WTC11 (cell line): ENCODE measurements at regions not wholly inside any gene's neighbourhood (a gene's known extent, or its start where the extent isn't known, plus 50 kb on each side); places are given as distances from the start of the nearest gene placed in this dataset.
"Not testable (repeated sequence)": the region's sequence is repeated elsewhere in the genome, so short reads cannot be mapped to it uniquely, and the experiment has no call there.

Experiments
- ATAC-seq: fragments of 200-7000 bp; cut with Tn5 transposase; 2 replicates; pipeline ENCODE4 v1.10.0; 2021; ENCODE audit warnings: mild to moderate bottlenecking, moderate library complexity
- CTCF ChIA-PET: fragments of 300-600 bp; sonication (Branson Sonifier 250); formaldehyde crosslinking; loops from one replicate; lab custom pipeline; 2021; ENCODE audit warnings: antibody characterized with exemption; lab: Charles Lee
- POLR2A ChIA-PET: fragments of 350-600 bp; sonication (Branson Sonifier 250); formaldehyde crosslinking; loops from one replicate; lab custom pipeline; 2021; ENCODE audit warnings: antibody characterized with exemption; lab: Charles Lee
- DNase-seq: peaks from one replicate; pipeline ENCODE4 v3.0.0; 2021; ENCODE audit warnings: low spot score
- H3K27ac Mint-ChIP-seq: 2 replicates; pipeline ENCODE4 v1.8.0; 2021; ENCODE audit warnings: mixed read lengths
- H3K27me3 Mint-ChIP-seq: 2 replicates; pipeline ENCODE4 v1.8.0; 2021; ENCODE audit warnings: low read depth, mild to moderate bottlenecking, moderate library complexity, mixed read lengths
- H3K36me3 Mint-ChIP-seq: 2 replicates; pipeline ENCODE4 v1.8.0; 2021; ENCODE audit warnings: mixed read lengths
- H3K4me1 Mint-ChIP-seq: 2 replicates; pipeline ENCODE4 v1.8.0; 2022; ENCODE audit warnings: mixed read lengths
- H3K4me3 Mint-ChIP-seq: 2 replicates; pipeline ENCODE4 v1.8.0; 2021; ENCODE audit warnings: mild to moderate bottlenecking, moderate library complexity, mixed read lengths
- H3K9me3 Mint-ChIP-seq: 2 replicates; pipeline ENCODE4 v1.8.0; 2021; ENCODE audit warnings: mixed read lengths
- ATF2 ChIP-seq: sonication (generic); formaldehyde crosslinking; IDR thresholded peaks from 2 replicates; pipeline ENCODE4 v1.8.1; 2022; ENCODE audit warnings: low read depth, missing genetic modification reagents, borderline replicate concordance
- CDX4 ChIP-seq: fragments of 250-450 bp; sonication (Bioruptor Pico); IDR thresholded peaks from 2 replicates; pipeline ENCODE4 v1.9.0; 2021; ENCODE audit warnings: moderate library complexity, mild to moderate bottlenecking, inconsistent platforms, borderline replicate concordance
- CREB1 ChIP-seq: sonication (generic); formaldehyde crosslinking; IDR thresholded peaks from 2 replicates; pipeline ENCODE4 v1.8.0; 2023; ENCODE audit warnings: mild to moderate bottlenecking, missing genetic modification reagents
- E2F4 ChIP-seq: sonication (generic); formaldehyde crosslinking; IDR thresholded peaks from 2 replicates; pipeline ENCODE4 v1.8.1; 2022; ENCODE audit warnings: low read depth, mild to moderate bottlenecking, moderate library complexity, missing genetic modification reagents, borderline replicate concordance
- ETV6 ChIP-seq: sonication (generic); formaldehyde crosslinking; IDR thresholded peaks from 2 replicates; pipeline ENCODE4 v1.8.1; 2022; ENCODE audit warnings: mild to moderate bottlenecking, missing genetic modification reagents
- FOXJ3 ChIP-seq: sonication (generic); formaldehyde crosslinking; IDR thresholded peaks from 2 replicates; pipeline ENCODE4 v1.9.0; 2021; ENCODE audit warnings: missing genetic modification reagents, mild to moderate bottlenecking, borderline replicate concordance
- FOXK1 ChIP-seq: sonication (generic); formaldehyde crosslinking; IDR thresholded peaks from 2 replicates; pipeline ENCODE4 v1.8.0; 2022; ENCODE audit warnings: mild to moderate bottlenecking, moderate library complexity, missing genetic modification reagents
- FOXP1 ChIP-seq: sonication (generic); formaldehyde crosslinking; IDR thresholded peaks from 2 replicates; pipeline ENCODE4 v1.8.0; 2022; ENCODE audit warnings: missing genetic modification reagents, mild to moderate bottlenecking, moderate library complexity, borderline replicate concordance
- FOXP4 ChIP-seq: sonication (generic); formaldehyde crosslinking; IDR thresholded peaks from 2 replicates; pipeline ENCODE4 v1.8.0; 2022; ENCODE audit warnings: mild to moderate bottlenecking, missing genetic modification reagents
- GRHL2 ChIP-seq: fragments of 250-450 bp; sonication (Bioruptor Pico); IDR thresholded peaks from 2 replicates; pipeline ENCODE4 v1.8.0; 2022; ENCODE audit warnings: mild to moderate bottlenecking, moderate library complexity; ENCODE audit not compliant: insufficient replicate concordance, severe bottlenecking
- MAX ChIP-seq: sonication (generic); formaldehyde crosslinking; IDR thresholded peaks from 2 replicates; pipeline ENCODE4 v1.8.0; 2022; ENCODE audit warnings: mild to moderate bottlenecking, missing genetic modification reagents
- NFYB ChIP-seq: sonication (generic); formaldehyde crosslinking; conservative IDR thresholded peaks from 2 replicates; pipeline ENCODE4 v1.8.0; 2022; ENCODE audit warnings: low read depth, missing genetic modification reagents
- PREB ChIP-seq: sonication (generic); formaldehyde crosslinking; IDR thresholded peaks from 2 replicates; pipeline ENCODE4 v1.8.1; 2022; ENCODE audit warnings: mild to moderate bottlenecking, missing genetic modification reagents, moderate library complexity, borderline replicate concordance
- PRRX2 ChIP-seq: fragments of 250-450 bp; sonication (Bioruptor Pico); IDR thresholded peaks from 2 replicates; pipeline ENCODE4 v1.8.0; 2021; ENCODE audit warnings: mild to moderate bottlenecking
- SP1 ChIP-seq: sonication (generic); formaldehyde crosslinking; conservative IDR thresholded peaks from 2 replicates; pipeline ENCODE4 v1.8.1; 2022; ENCODE audit warnings: missing genetic modification reagents
- USF2 ChIP-seq: sonication (generic); formaldehyde crosslinking; IDR thresholded peaks from 2 replicates; pipeline ENCODE4 v1.8.1; 2023; ENCODE audit warnings: mild to moderate bottlenecking, missing genetic modification reagents, moderate library complexity
- ZBTB21 ChIP-seq: sonication (generic); formaldehyde crosslinking; IDR thresholded peaks from 2 replicates; pipeline ENCODE4 v1.8.1; 2023; ENCODE audit warnings: mild to moderate bottlenecking, missing genetic modification reagents, borderline replicate concordance
- ZNF138 ChIP-seq: sonication (generic); formaldehyde crosslinking; conservative IDR thresholded peaks from 2 replicates; pipeline ENCODE4 v1.8.1; 2022; ENCODE audit warnings: mild to moderate bottlenecking, moderate library complexity, missing genetic modification reagents
- ZNF219 ChIP-seq: sonication (generic); formaldehyde crosslinking; IDR thresholded peaks from 2 replicates; pipeline ENCODE4 v1.8.0; 2023; ENCODE audit warnings: missing genetic modification reagents, mild to moderate bottlenecking, borderline replicate concordance
- ZNF263 ChIP-seq: sonication (generic); formaldehyde crosslinking; IDR thresholded peaks from 2 replicates; pipeline ENCODE4 v1.8.1; 2022; ENCODE audit warnings: low read depth, mild to moderate bottlenecking, moderate library complexity, missing genetic modification reagents
- ZNF317 ChIP-seq: sonication (generic); formaldehyde crosslinking; IDR thresholded peaks from 2 replicates; pipeline ENCODE4 v1.8.1; 2023; ENCODE audit warnings: low read depth, mild to moderate bottlenecking, moderate library complexity, missing genetic modification reagents, borderline replicate concordance

GRCh38 chr3:198113206-198114053 is 153.4 kb downstream of the LMLN start (continued):
- peak; percentile 51; the same call in 1 of the 2 replicates for TF ChIP-seq FOXP4
- no peak for TF ChIP-seq ZNF219 (CRISPR knock-in tag)
- TF ChIP-seq FOXK1 (CRISPR knock-in tag): no peak
- TF ChIP-seq USF2: no peak
- 0 out of 2 replicates have a peak, but pooled peaks have one; percentile 65 for TF ChIP-seq ETV6 (CRISPR knock-in tag)
- TF ChIP-seq CREB1 (CRISPR knock-in tag): no peak
- no peak for TF ChIP-seq ZNF138 (CRISPR knock-in tag)
- TF ChIP-seq ZNF317 (CRISPR knock-in tag): no peak
- no peak; the same call in 1 of the 2 replicates for TF ChIP-seq FOXP1 (CRISPR knock-in tag)
- no peak for TF ChIP-seq SP1 (CRISPR knock-in tag)
- no peak for TF ChIP-seq ZNF263 (CRISPR knock-in tag)
- TF ChIP-seq E2F4 (CRISPR knock-in tag): no peak
- TF ChIP-seq ZBTB21: no peak
- TF ChIP-seq CDX4 (CRISPR knock-in tag): no peak
- no peak for TF ChIP-seq FOXJ3 (CRISPR knock-in tag)
- no peak for TF ChIP-seq GRHL2 (CRISPR knock-in tag)
- no peak for TF ChIP-seq NFYB (CRISPR knock-in tag)
- no peak for TF ChIP-seq PREB (CRISPR knock-in tag)
- no peak for TF ChIP-seq ATF2 (CRISPR knock-in tag)
- peak; percentile 33; the same call in 1 of the 2 replicates for TF ChIP-seq MAX (CRISPR knock-in tag)
- no peak for TF ChIP-seq PRRX2 (CRISPR knock-in tag)

GRCh38 chr3:198114516-198114915 is 154.5 kb downstream of the LMLN start:
- H3K27ac Mint-ChIP-seq, H3K4me3 Mint-ChIP-seq, H3K36me3 Mint-ChIP-seq, H3K4me1 Mint-ChIP-seq, DNase-seq, POLR2A ChIA-PET, ATAC-seq, CTCF ChIA-PET, H3K9me3 Mint-ChIP-seq: not testable (repeated sequence)
- H3K27me3 Mint-ChIP-seq: peaks cover 94% of the 10 kb centered on the region

GRCh38 chr3:198122184-198122583 is 162.2 kb downstream of the LMLN start:
- H3K27ac Mint-ChIP-seq, CTCF ChIA-PET, ATAC-seq, POLR2A ChIA-PET, H3K4me1 Mint-ChIP-seq, DNase-seq, H3K4me3 Mint-ChIP-seq, H3K9me3 Mint-ChIP-seq, H3K36me3 Mint-ChIP-seq: not testable (repeated sequence)
- peaks cover 22% of the 10 kb centered on the region for H3K27me3 Mint-ChIP-seq

- H3K4me1 Mint-ChIP-seq, H3K27me3 Mint-ChIP-seq, H3K9me3 Mint-ChIP-seq, POLR2A ChIA-PET, H3K36me3 Mint-ChIP-seq, CTCF ChIA-PET, H3K4me3 Mint-ChIP-seq, DNase-seq, H3K27ac Mint-ChIP-seq, ATAC-seq: not testable (repeated sequence)
Measured at GRCh38 chr3:198137038-198137835, 177.2 kb downstream of the LMLN start.
